GM23338 (cell line): ENCODE measurements at regions not wholly inside any gene's neighbourhood (a gene's known extent, or its start where the extent isn't known, plus 50 kb on each side); places are given as distances from the start of the nearest gene placed in this dataset.

Source experiments
- ATAC-seq: fragments of 200-7000 bp; cut with Tn5 transposase; 3 replicates; pipeline ENCODE4 v1.9.1; 2020
- DNase-seq: peaks from one replicate; pipeline ENCODE4 v3.0.0-alpha.2; 2015; ENCODE audit warnings: low spot score
- H2AFZ ChIP-seq: fragments of 200-600 bp; sonication (generic); 2 replicates; pipeline ENCODE4 v1.8.0; 2016; ENCODE audit warnings: antibody characterized with exemption, mild to moderate bottlenecking, moderate library complexity
- H3F3A ChIP-seq: fragments of 200-600 bp; sonication (generic); replicated peaks from 2 replicates; pipeline ENCODE4 v1.8.0; 2017; ENCODE audit warnings: antibody characterized with exemption, mixed run types, low read depth
- H3K27ac ChIP-seq: fragments of 200-600 bp; sonication (generic); 2 replicates; pipeline ENCODE4 v1.6.1; 2016; ENCODE audit warnings: low read depth
- H3K27me3 ChIP-seq: fragments of 200-600 bp; sonication (generic); 2 replicates; pipeline ENCODE4 v1.8.0; 2016; ENCODE audit warnings: mild to moderate bottlenecking, mixed run types, moderate library complexity; ENCODE audit not compliant: insufficient read depth
- H3K36me3 ChIP-seq: fragments of 200-600 bp; sonication (generic); 2 replicates; pipeline ENCODE4 v1.8.0; 2016; ENCODE audit warnings: mild to moderate bottlenecking; ENCODE audit not compliant: insufficient read depth
- H3K4me1 ChIP-seq: fragments of 200-600 bp; sonication (generic); 2 replicates; pipeline ENCODE4 v1.8.0; 2016; ENCODE audit warnings: mild to moderate bottlenecking, moderate library complexity; ENCODE audit not compliant: insufficient read depth
- H3K4me2 ChIP-seq: fragments of 200-600 bp; sonication (generic); 2 replicates; pipeline ENCODE4 v1.7.1; 2017; ENCODE audit warnings: mixed run types
- H3K4me3 ChIP-seq: fragments of 200-600 bp; sonication (generic); 2 replicates; pipeline ENCODE4 v1.6.1; 2016; ENCODE audit warnings: mixed run types
- H3K79me2 ChIP-seq: fragments of 200-600 bp; sonication (generic); replicated peaks from 2 replicates; pipeline ENCODE4 v1.8.0; 2017; ENCODE audit warnings: mild to moderate bottlenecking; ENCODE audit not compliant: insufficient read depth
- H3K9me2 ChIP-seq: fragments of 200-600 bp; sonication (generic); 2 replicates; pipeline ENCODE4 v1.8.0; 2017; ENCODE audit not compliant: insufficient read depth
- H4K20me1 ChIP-seq: fragments of 200-600 bp; sonication (generic); replicated peaks from 2 replicates; pipeline ENCODE4 v1.8.0; 2017; ENCODE audit warnings: mild to moderate bottlenecking; ENCODE audit not compliant: insufficient read depth
- H3K27ac Mint-ChIP-seq: 2 replicates; pipeline ENCODE4 v1.8.0; 2020; ENCODE audit warnings: inconsistent platforms, mild to moderate bottlenecking, moderate library complexity, mixed read lengths
- H3K27me3 Mint-ChIP-seq: 3 replicates; pipeline ENCODE4 v1.8.0; 2022; ENCODE audit warnings: low read depth, mild to moderate bottlenecking, moderate library complexity, mixed read lengths, inconsistent platforms; ENCODE audit not compliant: insufficient read depth, poor library complexity
- H3K36me3 Mint-ChIP-seq: 3 replicates; pipeline ENCODE4 v1.8.0; 2021; ENCODE audit warnings: low read depth, mild to moderate bottlenecking, inconsistent platforms, moderate library complexity, mixed read lengths
- H3K4me1 Mint-ChIP-seq: 3 replicates; pipeline ENCODE4 v1.8.0; 2020; ENCODE audit warnings: mild to moderate bottlenecking, inconsistent platforms, mixed read lengths
- H3K4me3 Mint-ChIP-seq: 3 replicates; pipeline ENCODE4 v1.8.0; 2021; ENCODE audit warnings: moderate library complexity, mild to moderate bottlenecking, inconsistent platforms, mixed read lengths
- H3K9me3 Mint-ChIP-seq: 3 replicates; pipeline ENCODE4 v1.8.0; 2020; ENCODE audit warnings: moderate library complexity, mild to moderate bottlenecking, inconsistent platforms, mixed read lengths
- ETS1 ChIP-seq: IDR thresholded peaks from 2 replicates; pipeline ENCODE4 v1.6.1; 2016; ENCODE audit warnings: antibody characterized with exemption
- EZH2 ChIP-seq: fragments of 200-600 bp; sonication (generic); IDR thresholded peaks from one replicate; pipeline ENCODE4 v1.8.0; 2017; ENCODE audit warnings: antibody characterized with exemption, mild to moderate bottlenecking, low read depth; ENCODE audit not compliant: unreplicated experiment
- JUNB ChIP-seq: IDR thresholded peaks from one replicate; pipeline ENCODE4 v1.6.1; 2016; ENCODE audit warnings: antibody characterized with exemption; ENCODE audit not compliant: unreplicated experiment
- POLR2AphosphoS5 ChIP-seq: IDR thresholded peaks from 2 replicates; pipeline ENCODE4 v1.6.1; 2016; ENCODE audit warnings: antibody characterized with exemption, low read depth
- REST ChIP-seq: IDR thresholded peaks from one replicate; pipeline ENCODE4 v1.6.1; 2018; ENCODE audit warnings: antibody characterized with exemption; ENCODE audit not compliant: unreplicated experiment
- STAT1 ChIP-seq: IDR thresholded peaks from one replicate; pipeline ENCODE4 v1.6.1; 2016; ENCODE audit warnings: antibody characterized with exemption; ENCODE audit not compliant: unreplicated experiment
- ZNF114 ChIP-seq: fragments of 250-450 bp; sonication (Bioruptor Pico); IDR thresholded peaks from 2 replicates; pipeline ENCODE4 v1.5.0; 2020; ENCODE audit warnings: mild to moderate bottlenecking, moderate library complexity
- ZNF331 ChIP-seq: fragments of 250-450 bp; sonication (Bioruptor Pico); IDR thresholded peaks from 2 replicates; pipeline ENCODE4 v1.5.0; 2020; ENCODE audit warnings: low read depth, mild to moderate bottlenecking, moderate library complexity
- ZNF462 ChIP-seq: fragments of 250-450 bp; sonication (Bioruptor Pico); IDR thresholded peaks from 2 replicates; pipeline ENCODE4 v1.5.0; 2020; ENCODE audit warnings: mild to moderate bottlenecking, moderate library complexity

- TF ChIP-seq EZH2 = no peak
These were observed 722.5 kb downstream of the SOCS6 start (continued) for GRCh38 chr18:71011389-71011788.

- H2AFZ ChIP-seq = no peak overlapping the region
- Mint-ChIP-seq H3K9me3 (peaks cover 86% of the 10 kb centered on the region), H3K27ac (no peak overlapping the region), H3K27me3 (peaks cover 2% of the 10 kb centered on the region), H3K36me3 (peaks cover 41% of the 10 kb centered on the region), H3K4me1 (no peaks in the 10 kb centered on the region), H3K4me3 (no peak overlapping the region)
- H3K9me2 ChIP-seq = no peaks in the 10 kb centered on the region
- H3K27ac ChIP-seq = no peak overlapping the region
- H3F3A ChIP-seq = no peaks in the 10 kb centered on the region
- DNase-seq (no peak), ATAC-seq (no peak)
- no peaks in the 10 kb centered on the region for H3K27me3 ChIP-seq
- no peaks in the 10 kb centered on the region for H3K4me1 ChIP-seq
- H4K20me1 ChIP-seq = no peaks in the 10 kb centered on the region
- no peak overlapping the region for H3K4me2 ChIP-seq
- no peaks in the 10 kb centered on the region for H3K79me2 ChIP-seq
- no peak overlapping the region for H3K4me3 ChIP-seq
- 0 out of 2 replicates have a peak, but pooled peaks cover 10% of the 10 kb centered on the region for H3K36me3 ChIP-seq
- TF ChIP-seq ZNF462 (CRISPR knock-in tag) = no peak
- no peak for TF ChIP-seq ZNF331
- TF ChIP-seq STAT1 = no peak
- no peak for TF ChIP-seq REST
- no peak for TF ChIP-seq EZH2
- no peak for TF ChIP-seq POLR2AphosphoS5
- TF ChIP-seq JUNB = no peak
- TF ChIP-seq ETS1 = no peak
- TF ChIP-seq ZNF114 (CRISPR knock-in tag) = no peak
These were observed 719.4 kb downstream of the SOCS6 start for GRCh38 chr18:71008257-71008656.
